Fibroblast of skin of scalp (primary cell): ENCODE measurements at regions not wholly inside any gene's neighbourhood (a gene's known extent, or its start where the extent isn't known, plus 50 kb on each side); places are given as distances from the start of the nearest gene placed in this dataset.
"Not testable (repeated sequence)": the region's sequence is repeated elsewhere in the genome, so short reads cannot be mapped to it uniquely, and the experiment has no call there.

Experiments
- DNase-seq: peaks from one replicate; pipeline ENCODE4 v3.0.0-alpha.2; 2013

- DNase-seq, result peak; percentile 48
Measured at GRCh38 chr10:35822316-35822715, 180.2 kb upstream of the FZD8 start.

GRCh38 chr10:35821339-35821911 lies 179.3 kb upstream of the FZD8 start:
- peak; percentile 17 for DNase-seq

- DNase-seq, result no peak
Measured at GRCh38 chr10:35819736-35820135, 177.6 kb upstream of the FZD8 start.

- no peak for DNase-seq
Measured at GRCh38 chr10:35819011-35819410, 176.9 kb upstream of the FZD8 start.

GRCh38 chr10:35817109-35817508 lies 175.0 kb upstream of the FZD8 start:
- not testable (repeated sequence) for DNase-seq

GRCh38 chr10:35813219-35813618 lies 171.1 kb upstream of the FZD8 start:
- no peak for DNase-seq

GRCh38 chr10:35808344-35808743 lies 166.2 kb upstream of the FZD8 start:
- DNase-seq, result no peak

- peak; percentile 14 for DNase-seq
Measured at GRCh38 chr10:35803046-35803445, 160.9 kb upstream of the FZD8 start.

GRCh38 chr10:35797187-35797586 lies 155.1 kb upstream of the FZD8 start:
- DNase-seq, result no peak

- no peak for DNase-seq
Measured at GRCh38 chr10:35795131-35795824, 153.2 kb upstream of the FZD8 start.

GRCh38 chr10:35794703-35795102 lies 152.6 kb upstream of the FZD8 start:
- no peak for DNase-seq

- DNase-seq, result no peak
Measured at GRCh38 chr10:35792291-35792690, 150.2 kb upstream of the FZD8 start.

- DNase-seq, result no peak
Measured at GRCh38 chr10:35789996-35790395, 147.9 kb upstream of the FZD8 start.

GRCh38 chr10:35784751-35785150 lies 142.7 kb upstream of the FZD8 start:
- DNase-seq, result no peak

- no peak for DNase-seq
Measured at GRCh38 chr10:35783305-35783838, 141.3 kb upstream of the FZD8 start.

GRCh38 chr10:35781643-35782035 lies 139.5 kb upstream of the FZD8 start:
- no peak for DNase-seq

- DNase-seq, result no peak
Measured at GRCh38 chr10:35780970-35781642, 139.0 kb upstream of the FZD8 start.

GRCh38 chr10:35778306-35778705 lies 136.2 kb upstream of the FZD8 start:
- no peak for DNase-seq

- not testable (repeated sequence) for DNase-seq
Measured at GRCh38 chr10:35776557-35776956, 134.5 kb upstream of the FZD8 start.

GRCh38 chr10:35774109-35774508 lies 132.0 kb upstream of the FZD8 start:
- DNase-seq, result no peak

GRCh38 chr10:35770817-35771355 lies 128.8 kb upstream of the FZD8 start:
- no peak for DNase-seq

GRCh38 chr10:35769795-35770194 lies 127.7 kb upstream of the FZD8 start:
- no peak for DNase-seq

GRCh38 chr10:35768731-35769130 lies 126.6 kb upstream of the FZD8 start:
- DNase-seq, result no peak

GRCh38 chr10:35768011-35768410 lies 125.9 kb upstream of the FZD8 start:
- DNase-seq, result no peak
